Body of pancreas (tissue), 4 donors: ENCODE measurements at regions not wholly inside any gene's neighbourhood (a gene's known extent, or its start where the extent isn't known, plus 50 kb on each side); places are given as distances from the start of the nearest gene placed in this dataset.

ENCODE experiments used
- ATAC-seq: fragments of 150-250 bp; one replicate; pipeline ENCODE4 v1.9.1; 2016
- DNase-seq, 4 donors: peaks; one replicate each; pipeline ENCODE4 v3.0.0-alpha.2; 2019
- H3K27ac ChIP-seq, 4 donors: fragments of 200-600 bp; sonication (generic); 1 replicate in 3 of 4; 2 replicates in 1 of 4; pipeline versions ENCODE4 v1.5.1 to v1.6.1; 2016 to 2019; ENCODE audit warnings: mild to moderate bottlenecking in 1 of 4, mixed read lengths in 1 of 4, moderate library complexity in 1 of 4
- H3K27me3 ChIP-seq, 2 donors: fragments of 200-600 bp; sonication (generic); one replicate each; pipeline ENCODE4 v1.6.0; 2016; ENCODE audit warnings: mild to moderate bottlenecking in 1 of 2
- H3K36me3 ChIP-seq, 2 donors: fragments of 200-600 bp; sonication (generic); replicated peaks in 1 of 2; 2 replicates each; pipeline ENCODE4 v1.5.1; 2016; ENCODE audit warnings: low read depth in 2 of 2; ENCODE audit not compliant: insufficient read depth in 1 of 2
- H3K4me1 ChIP-seq: fragments of 200-600 bp; sonication (generic); one replicate; pipeline ENCODE4 v1.6.0; 2016
- H3K4me3 ChIP-seq, 2 donors: fragments of 200-600 bp; sonication (generic); 1 replicate in 1 of 2; 2 replicates in 1 of 2; pipeline ENCODE4 v1.5.1; 2016 to 2019
- H3K9me3 ChIP-seq, 3 donors: fragments of 200-600 bp; sonication (generic); 1 replicate in 2 of 3; 2 replicates in 1 of 3; pipeline ENCODE4 v1.5.1; 2016
- POLR2A ChIP-seq, 3 donors: fragments of 450-650 bp; IDR thresholded peaks; one replicate each; pipeline ENCODE4 v1.6.1; 2016; ENCODE audit warnings: antibody characterized with exemption in 3 of 3, mild to moderate bottlenecking in 2 of 3
- WGBS, 2 donors: methylation state at CpG; one replicate each; pipeline ENCODE4 v1.1.5; 2017; 5-methylcytosine and 5-hydroxymethylcytosine counted together
- intact Hi-C: fragments of 100-400 bp; cut with DNase I; formaldehyde crosslinking; loops from one replicate; pipeline ENCODE4 v1.15.1; 2023
- TF ChIP-seq, protein P1 (sequence below), 7 experiments: fragments of 450-650 bp in 4 of 7; fragments of 200-600 bp in 3 of 7; sonication (generic) in 3 of 7; IDR thresholded peaks; one replicate each; pipeline ENCODE4 v1.5.1; 2016 to 2019; ENCODE audit warnings: antibody characterized with exemption in 7 of 7

- Histone ChIP-seq H3K4me1 (no peaks in the 10 kb centered on the region), H3K4me3 (no peak overlapping the region), H3K27me3 (no peaks in the 10 kb centered on the region), H3K9me3 (no peaks in the 10 kb centered on the region), H3K36me3 (no peaks in the 10 kb centered on the region), H3K27ac (no peak overlapping the region)
- TF ChIP-seq, protein P1, sequence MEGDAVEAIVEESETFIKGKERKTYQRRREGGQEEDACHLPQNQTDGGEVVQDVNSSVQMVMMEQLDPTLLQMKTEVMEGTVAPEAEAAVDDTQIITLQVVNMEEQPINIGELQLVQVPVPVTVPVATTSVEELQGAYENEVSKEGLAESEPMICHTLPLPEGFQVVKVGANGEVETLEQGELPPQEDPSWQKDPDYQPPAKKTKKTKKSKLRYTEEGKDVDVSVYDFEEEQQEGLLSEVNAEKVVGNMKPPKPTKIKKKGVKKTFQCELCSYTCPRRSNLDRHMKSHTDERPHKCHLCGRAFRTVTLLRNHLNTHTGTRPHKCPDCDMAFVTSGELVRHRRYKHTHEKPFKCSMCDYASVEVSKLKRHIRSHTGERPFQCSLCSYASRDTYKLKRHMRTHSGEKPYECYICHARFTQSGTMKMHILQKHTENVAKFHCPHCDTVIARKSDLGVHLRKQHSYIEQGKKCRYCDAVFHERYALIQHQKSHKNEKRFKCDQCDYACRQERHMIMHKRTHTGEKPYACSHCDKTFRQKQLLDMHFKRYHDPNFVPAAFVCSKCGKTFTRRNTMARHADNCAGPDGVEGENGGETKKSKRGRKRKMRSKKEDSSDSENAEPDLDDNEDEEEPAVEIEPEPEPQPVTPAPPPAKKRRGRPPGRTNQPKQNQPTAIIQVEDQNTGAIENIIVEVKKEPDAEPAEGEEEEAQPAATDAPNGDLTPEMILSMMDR (IDR thresholded peaks at IDR 0.05), result no peak
- no peak for TF ChIP-seq POLR2A (IDR thresholded peaks at IDR 0.05)
- intact Hi-C loops, result no loop called here
- DNase-seq, result no peak
- WGBS, 2 donors, result 90 to 97% methylated on average over 2 of the region's 2 CpGs
- ATAC-seq, result no peak
These were observed 106.0 kb downstream of the APIP start for GRCh38 chr11:34810107-34810562.

GRCh38 chr11:34809191-34810106, 106.7 kb downstream of the APIP start:
- Histone ChIP-seq H3K27ac (no peak overlapping the region), H3K27me3 (no peaks in the 10 kb centered on the region), H3K4me1 (no peaks in the 10 kb centered on the region), H3K4me3 (no peak overlapping the region), H3K36me3 (no peaks in the 10 kb centered on the region), H3K9me3 (no peaks in the 10 kb centered on the region)
- ATAC-seq, result no peak
- DNase-seq, result no peak
- intact Hi-C loops, result no loop called here
- 75 to 84% methylated on average over 2 of the region's 2 CpGs for WGBS, 2 donors
- TF ChIP-seq POLR2A (IDR thresholded peaks at IDR 0.05), result no peak
- TF ChIP-seq, protein P1 (IDR thresholded peaks at IDR 0.05), result no peak

GRCh38 chr11:34806875-34807274, 109.3 kb downstream of the APIP start:
- Histone ChIP-seq H3K27ac (no peak overlapping the region), H3K4me3 (no peak overlapping the region), H3K27me3 (no peaks in the 10 kb centered on the region), H3K9me3 (no peaks in the 10 kb centered on the region), H3K4me1 (no peaks in the 10 kb centered on the region), H3K36me3 (no peaks in the 10 kb centered on the region)
- 50 to 65% methylated on average over 5 of the region's 5 CpGs for whole genome bisulfite sequencing, 2 donors
- ATAC-seq, result no peak
- DNase-seq, result no peak
- intact Hi-C loops, result no loop called here
- no peak for TF ChIP-seq POLR2A (IDR thresholded peaks at IDR 0.05)
- TF ChIP-seq, protein P1 (IDR thresholded peaks at IDR 0.05), result no peak

DNA sequence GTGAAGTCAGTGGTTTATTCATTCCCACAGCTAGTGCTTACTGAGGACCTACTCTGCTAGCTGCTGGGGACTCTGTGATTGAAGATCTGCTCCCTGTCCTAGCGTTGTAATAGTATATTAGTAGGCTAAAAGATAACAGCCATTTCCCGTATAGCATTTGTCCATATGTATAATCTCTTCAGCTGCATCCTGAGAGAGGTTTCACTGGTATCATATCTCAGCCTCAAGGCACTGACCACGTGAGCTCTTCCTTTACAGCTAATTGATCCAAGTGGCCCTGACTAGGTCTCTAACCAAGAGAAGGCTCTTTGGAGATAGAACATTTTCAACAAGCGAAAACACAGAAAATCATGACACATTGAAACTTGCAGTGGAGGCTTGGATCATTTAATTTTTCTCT, 110.2 kb downstream of the APIP start:
- Histone ChIP-seq H3K4me1 (no peaks in the 10 kb centered on the region), H3K4me3 (no peak overlapping the region), H3K36me3 (no peaks in the 10 kb centered on the region), H3K27me3 (no peaks in the 10 kb centered on the region), H3K27ac (no peak overlapping the region), H3K9me3 (no peaks in the 10 kb centered on the region)
- ATAC-seq (no peak), DNase-seq (no peak)
- intact Hi-C loops, result no loop called here
- WGBS, 2 donors, result 66 to 79% methylated on average over 4 of the region's 4 CpGs
- TF ChIP-seq POLR2A (IDR thresholded peaks at IDR 0.05), result no peak
- TF ChIP-seq, protein P1 (IDR thresholded peaks at IDR 0.05), result no peak

DNA sequence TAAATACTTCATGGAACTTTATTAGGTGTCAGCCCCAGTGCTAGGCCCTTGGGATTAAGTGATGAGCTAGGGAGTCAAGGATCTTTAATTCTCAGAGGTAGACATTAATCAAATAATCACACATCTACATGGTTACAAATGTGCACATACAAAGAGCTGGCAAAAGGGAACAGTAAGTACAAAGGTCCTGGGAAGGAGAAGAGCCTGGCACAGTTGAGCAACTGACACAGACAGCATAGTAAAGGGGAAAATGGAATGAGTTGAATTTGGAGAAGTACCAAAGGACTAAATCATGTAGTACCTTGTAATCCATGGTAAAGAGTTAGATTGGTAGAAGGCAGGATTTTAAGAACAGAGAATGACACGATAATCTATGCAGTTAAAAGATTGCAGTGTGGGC, 116.3 kb downstream of the APIP start:
- no peak for ATAC-seq
- H3K27ac ChIP-seq, result no peak overlapping the region
- 78 to 85% methylated on average over 1 of the region's 1 CpG for WGBS, 2 donors
- H3K27me3 ChIP-seq, result no peaks in the 10 kb centered on the region
- TF ChIP-seq, protein P1 (IDR thresholded peaks at IDR 0.05), result no peak
- TF ChIP-seq POLR2A (IDR thresholded peaks at IDR 0.05), result no peak
- DNase-seq, result no peak
- H3K36me3 ChIP-seq, result no peaks in the 10 kb centered on the region
- no peak overlapping the region for H3K4me3 ChIP-seq
- intact Hi-C loops, result no loop called here
- no peaks in the 10 kb centered on the region for H3K9me3 ChIP-seq
- H3K4me1 ChIP-seq, result no peaks in the 10 kb centered on the region
